Osteoblast (primary cell): ENCODE measurements at regions not wholly inside any gene's neighbourhood (a gene's known extent, or its start where the extent isn't known, plus 50 kb on each side); places are given as distances from the start of the nearest gene placed in this dataset.

Experiments
- DNase-seq: peaks from one replicate; pipeline ENCODE4 v3.0.0; 2011; ENCODE audit warnings: low spot score, mixed read lengths; ENCODE audit not compliant: insufficient read length; ENCODE audit errors: missing footprints
- H2AFZ ChIP-seq: 2 replicates; pipeline ENCODE4 v1.6.0; 2011; ENCODE audit warnings: mild to moderate bottlenecking, low read length
- H3K27ac ChIP-seq: 2 replicates; pipeline ENCODE4 v1.5.1; 2011; ENCODE audit warnings: mild to moderate bottlenecking, low read depth, low read length, moderate library complexity
- H3K27me3 ChIP-seq: 2 replicates; pipeline ENCODE4 v1.6.0; 2012; ENCODE audit warnings: mild to moderate bottlenecking, control low read depth, inconsistent platforms, low read length, moderate library complexity; ENCODE audit not compliant: insufficient read depth
- H3K36me3 ChIP-seq: 2 replicates; pipeline ENCODE4 v1.5.1; 2011; ENCODE audit warnings: mild to moderate bottlenecking, low read length, control low read depth, moderate library complexity; ENCODE audit not compliant: insufficient read depth
- H3K4me1 ChIP-seq: 2 replicates; pipeline ENCODE4 v1.5.1; 2011; ENCODE audit warnings: mild to moderate bottlenecking, low read length, control low read depth, moderate library complexity; ENCODE audit not compliant: insufficient read depth
- H3K4me2 ChIP-seq: 2 replicates; pipeline ENCODE4 v1.6.0; 2011; ENCODE audit warnings: mild to moderate bottlenecking, low read length; ENCODE audit not compliant: insufficient read depth
- H3K4me3 ChIP-seq: fragments of 200-600 bp; sonication (generic); 3 replicates; pipeline ENCODE4 v1.5.1; 2012; ENCODE audit warnings: mild to moderate bottlenecking, low read length, inconsistent platforms; ENCODE audit not compliant: insufficient read depth
- H3K79me2 ChIP-seq: 2 replicates; pipeline ENCODE4 v1.6.0; 2012; ENCODE audit warnings: mild to moderate bottlenecking, low read length, control low read depth, inconsistent platforms; ENCODE audit not compliant: insufficient read depth
- H3K9me3 ChIP-seq: 2 replicates; pipeline ENCODE4 v1.5.1; 2011; ENCODE audit warnings: low read depth, low read length, control low read depth
- H4K20me1 ChIP-seq: 2 replicates; pipeline ENCODE4 v1.6.0; 2012; ENCODE audit warnings: mild to moderate bottlenecking, low read length, control low read depth; ENCODE audit not compliant: insufficient read depth
- TF ChIP-seq, protein P1 (sequence below): IDR thresholded peaks from 2 replicates; pipeline ENCODE4 v1.5.1; 2011; ENCODE audit warnings: mild to moderate bottlenecking, low read depth, low read length, moderate library complexity; ENCODE audit errors: extremely low read depth

- H2AFZ ChIP-seq: no peak overlapping the region
- H3K9me3 ChIP-seq: no peaks in the 10 kb centered on the region
- no peak for DNase-seq
- no peak overlapping the region for H3K4me2 ChIP-seq
- TF ChIP-seq, protein P1, sequence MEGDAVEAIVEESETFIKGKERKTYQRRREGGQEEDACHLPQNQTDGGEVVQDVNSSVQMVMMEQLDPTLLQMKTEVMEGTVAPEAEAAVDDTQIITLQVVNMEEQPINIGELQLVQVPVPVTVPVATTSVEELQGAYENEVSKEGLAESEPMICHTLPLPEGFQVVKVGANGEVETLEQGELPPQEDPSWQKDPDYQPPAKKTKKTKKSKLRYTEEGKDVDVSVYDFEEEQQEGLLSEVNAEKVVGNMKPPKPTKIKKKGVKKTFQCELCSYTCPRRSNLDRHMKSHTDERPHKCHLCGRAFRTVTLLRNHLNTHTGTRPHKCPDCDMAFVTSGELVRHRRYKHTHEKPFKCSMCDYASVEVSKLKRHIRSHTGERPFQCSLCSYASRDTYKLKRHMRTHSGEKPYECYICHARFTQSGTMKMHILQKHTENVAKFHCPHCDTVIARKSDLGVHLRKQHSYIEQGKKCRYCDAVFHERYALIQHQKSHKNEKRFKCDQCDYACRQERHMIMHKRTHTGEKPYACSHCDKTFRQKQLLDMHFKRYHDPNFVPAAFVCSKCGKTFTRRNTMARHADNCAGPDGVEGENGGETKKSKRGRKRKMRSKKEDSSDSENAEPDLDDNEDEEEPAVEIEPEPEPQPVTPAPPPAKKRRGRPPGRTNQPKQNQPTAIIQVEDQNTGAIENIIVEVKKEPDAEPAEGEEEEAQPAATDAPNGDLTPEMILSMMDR: no peak
- no peaks in the 10 kb centered on the region for H4K20me1 ChIP-seq
- H3K4me1 ChIP-seq: no peaks in the 10 kb centered on the region
- H3K27me3 ChIP-seq: no peaks in the 10 kb centered on the region
- no peak overlapping the region for H3K27ac ChIP-seq
- no peaks in the 10 kb centered on the region for H3K79me2 ChIP-seq
- no peaks in the 10 kb centered on the region for H3K36me3 ChIP-seq
- no peak overlapping the region for H3K4me3 ChIP-seq
Measured at GRCh38 chr5:145227881-145228280, 607.3 kb downstream of the PRELID2 start.

DNA sequence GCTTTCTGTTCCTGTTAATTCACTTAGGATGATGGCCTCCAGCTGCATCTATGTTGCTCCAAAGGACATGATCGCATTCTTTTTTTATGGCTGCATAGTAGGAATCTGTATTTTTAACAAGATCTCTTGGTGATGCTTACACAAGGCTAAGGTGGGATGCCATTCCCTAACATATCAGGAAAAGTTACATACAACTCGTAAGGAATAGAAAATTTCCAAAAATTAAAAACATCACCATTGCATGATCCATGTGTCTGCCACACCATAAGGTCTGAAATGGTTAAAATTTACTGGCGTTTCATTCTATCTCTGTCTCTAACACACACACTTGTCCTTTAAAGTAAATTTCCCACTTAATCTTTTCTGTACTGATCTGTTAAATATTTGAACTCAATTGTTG is 608.4 kb downstream of the PRELID2 start:
- H3K4me1 ChIP-seq: no peaks in the 10 kb centered on the region
- H4K20me1 ChIP-seq: no peaks in the 10 kb centered on the region
- no peak overlapping the region for H2AFZ ChIP-seq
- no peaks in the 10 kb centered on the region for H3K27me3 ChIP-seq
- no peak overlapping the region for H3K27ac ChIP-seq
- no peaks in the 10 kb centered on the region for H3K9me3 ChIP-seq
- H3K4me3 ChIP-seq: no peak overlapping the region
- no peaks in the 10 kb centered on the region for H3K79me2 ChIP-seq
- H3K4me2 ChIP-seq: no peak overlapping the region
- H3K36me3 ChIP-seq: no peaks in the 10 kb centered on the region
- TF ChIP-seq, protein P1: no peak
- DNase-seq: no peak

- Histone ChIP-seq H4K20me1 (no peaks in the 10 kb centered on the region), H2AFZ (no peak overlapping the region)
- no peak for DNase-seq
Measured at GRCh38 chr5:145225529-145225928, 609.6 kb downstream of the PRELID2 start.

GRCh38 chr5:145223582-145223981 is 611.6 kb downstream of the PRELID2 start:
- no peaks in the 10 kb centered on the region for H3K36me3 ChIP-seq
- H3K4me1 ChIP-seq: no peaks in the 10 kb centered on the region
- no peak overlapping the region for H3K27ac ChIP-seq
- no peaks in the 10 kb centered on the region for H4K20me1 ChIP-seq
- H3K4me3 ChIP-seq: no peak overlapping the region
- TF ChIP-seq, protein P1: no peak
- no peak overlapping the region for H2AFZ ChIP-seq
- no peak overlapping the region for H3K4me2 ChIP-seq
- no peak for DNase-seq
- H3K27me3 ChIP-seq: no peaks in the 10 kb centered on the region
- H3K79me2 ChIP-seq: no peaks in the 10 kb centered on the region
- no peaks in the 10 kb centered on the region for H3K9me3 ChIP-seq

More at GRCh38 chr5:145225529-145225928, 609.6 kb downstream of the PRELID2 start:
- TF ChIP-seq, protein P1: no peak
- Histone ChIP-seq H3K9me3 (no peaks in the 10 kb centered on the region), H3K27ac (no peak overlapping the region), H3K4me2 (no peak overlapping the region), H3K4me3 (no peak overlapping the region), H3K79me2 (no peaks in the 10 kb centered on the region), H3K36me3 (no peaks in the 10 kb centered on the region), H3K27me3 (no peaks in the 10 kb centered on the region), H3K4me1 (no peaks in the 10 kb centered on the region)
